GM23338 (cell line): ENCODE measurements at regions not wholly inside any gene's neighbourhood (a gene's known extent, or its start where the extent isn't known, plus 50 kb on each side); places are given as distances from the start of the nearest gene placed in this dataset.

Experiments used
- ATAC-seq: fragments of 200-7000 bp; cut with Tn5 transposase; 3 replicates; pipeline ENCODE4 v1.9.1; 2020
- DNase-seq: peaks from one replicate; pipeline ENCODE4 v3.0.0-alpha.2; 2015; ENCODE audit warnings: low spot score
- H2AFZ ChIP-seq: fragments of 200-600 bp; sonication (generic); 2 replicates; pipeline ENCODE4 v1.8.0; 2016; ENCODE audit warnings: antibody characterized with exemption, mild to moderate bottlenecking, moderate library complexity
- H3F3A ChIP-seq: fragments of 200-600 bp; sonication (generic); replicated peaks from 2 replicates; pipeline ENCODE4 v1.8.0; 2017; ENCODE audit warnings: antibody characterized with exemption, mixed run types, low read depth
- H3K27ac ChIP-seq: fragments of 200-600 bp; sonication (generic); 2 replicates; pipeline ENCODE4 v1.6.1; 2016; ENCODE audit warnings: low read depth
- H3K27me3 ChIP-seq: fragments of 200-600 bp; sonication (generic); 2 replicates; pipeline ENCODE4 v1.8.0; 2016; ENCODE audit warnings: mild to moderate bottlenecking, mixed run types, moderate library complexity; ENCODE audit not compliant: insufficient read depth
- H3K36me3 ChIP-seq: fragments of 200-600 bp; sonication (generic); 2 replicates; pipeline ENCODE4 v1.8.0; 2016; ENCODE audit warnings: mild to moderate bottlenecking; ENCODE audit not compliant: insufficient read depth
- H3K4me1 ChIP-seq: fragments of 200-600 bp; sonication (generic); 2 replicates; pipeline ENCODE4 v1.8.0; 2016; ENCODE audit warnings: mild to moderate bottlenecking, moderate library complexity; ENCODE audit not compliant: insufficient read depth
- H3K4me2 ChIP-seq: fragments of 200-600 bp; sonication (generic); 2 replicates; pipeline ENCODE4 v1.7.1; 2017; ENCODE audit warnings: mixed run types
- H3K4me3 ChIP-seq: fragments of 200-600 bp; sonication (generic); 2 replicates; pipeline ENCODE4 v1.6.1; 2016; ENCODE audit warnings: mixed run types
- H3K79me2 ChIP-seq: fragments of 200-600 bp; sonication (generic); replicated peaks from 2 replicates; pipeline ENCODE4 v1.8.0; 2017; ENCODE audit warnings: mild to moderate bottlenecking; ENCODE audit not compliant: insufficient read depth
- H3K9me2 ChIP-seq: fragments of 200-600 bp; sonication (generic); 2 replicates; pipeline ENCODE4 v1.8.0; 2017; ENCODE audit not compliant: insufficient read depth
- H4K20me1 ChIP-seq: fragments of 200-600 bp; sonication (generic); replicated peaks from 2 replicates; pipeline ENCODE4 v1.8.0; 2017; ENCODE audit warnings: mild to moderate bottlenecking; ENCODE audit not compliant: insufficient read depth
- H3K27ac Mint-ChIP-seq: 2 replicates; pipeline ENCODE4 v1.8.0; 2020; ENCODE audit warnings: inconsistent platforms, mild to moderate bottlenecking, moderate library complexity, mixed read lengths
- H3K27me3 Mint-ChIP-seq: 3 replicates; pipeline ENCODE4 v1.8.0; 2022; ENCODE audit warnings: low read depth, mild to moderate bottlenecking, moderate library complexity, mixed read lengths, inconsistent platforms; ENCODE audit not compliant: insufficient read depth, poor library complexity
- H3K36me3 Mint-ChIP-seq: 3 replicates; pipeline ENCODE4 v1.8.0; 2021; ENCODE audit warnings: low read depth, mild to moderate bottlenecking, inconsistent platforms, moderate library complexity, mixed read lengths
- H3K4me1 Mint-ChIP-seq: 3 replicates; pipeline ENCODE4 v1.8.0; 2020; ENCODE audit warnings: mild to moderate bottlenecking, inconsistent platforms, mixed read lengths
- H3K4me3 Mint-ChIP-seq: 3 replicates; pipeline ENCODE4 v1.8.0; 2021; ENCODE audit warnings: moderate library complexity, mild to moderate bottlenecking, inconsistent platforms, mixed read lengths
- H3K9me3 Mint-ChIP-seq: 3 replicates; pipeline ENCODE4 v1.8.0; 2020; ENCODE audit warnings: moderate library complexity, mild to moderate bottlenecking, inconsistent platforms, mixed read lengths
- CREB1 ChIP-seq: fragments of 250-450 bp; sonication (Bioruptor Pico); IDR thresholded peaks from 2 replicates; pipeline ENCODE4 v1.5.0; 2020; ENCODE audit warnings: low read depth, mild to moderate bottlenecking, moderate library complexity
- EZH2 ChIP-seq: fragments of 200-600 bp; sonication (generic); IDR thresholded peaks from one replicate; pipeline ENCODE4 v1.8.0; 2017; ENCODE audit warnings: antibody characterized with exemption, mild to moderate bottlenecking, low read depth; ENCODE audit not compliant: unreplicated experiment
- EZH2phosphoT487 ChIP-seq: fragments of 200-600 bp; sonication (generic); IDR thresholded peaks from one replicate; pipeline ENCODE4 v1.8.1; 2018; ENCODE audit warnings: antibody characterized with exemption; ENCODE audit not compliant: unreplicated experiment
- JUNB ChIP-seq: IDR thresholded peaks from one replicate; pipeline ENCODE4 v1.6.1; 2016; ENCODE audit warnings: antibody characterized with exemption; ENCODE audit not compliant: unreplicated experiment
- NANOG ChIP-seq: IDR thresholded peaks from 2 replicates; pipeline ENCODE4 v1.6.1; 2016; ENCODE audit warnings: antibody characterized with exemption, borderline replicate concordance
- POLR2AphosphoS5 ChIP-seq: IDR thresholded peaks from 2 replicates; pipeline ENCODE4 v1.6.1; 2016; ENCODE audit warnings: antibody characterized with exemption, low read depth
- STAT1 ChIP-seq: IDR thresholded peaks from one replicate; pipeline ENCODE4 v1.6.1; 2016; ENCODE audit warnings: antibody characterized with exemption; ENCODE audit not compliant: unreplicated experiment
- ZNF114 ChIP-seq: fragments of 250-450 bp; sonication (Bioruptor Pico); IDR thresholded peaks from 2 replicates; pipeline ENCODE4 v1.5.0; 2020; ENCODE audit warnings: mild to moderate bottlenecking, moderate library complexity
- ZNF331 ChIP-seq: fragments of 250-450 bp; sonication (Bioruptor Pico); IDR thresholded peaks from 2 replicates; pipeline ENCODE4 v1.5.0; 2020; ENCODE audit warnings: low read depth, mild to moderate bottlenecking, moderate library complexity
- TF ChIP-seq, protein P1 (sequence below): IDR thresholded peaks from one replicate; pipeline ENCODE4 v1.6.1; 2018; ENCODE audit warnings: antibody characterized with exemption; ENCODE audit not compliant: unreplicated experiment
- TF ChIP-seq, protein P2 (sequence below): fragments of 250-450 bp; sonication (Bioruptor Pico); IDR thresholded peaks from 2 replicates; pipeline ENCODE4 v1.5.0; 2020; ENCODE audit warnings: mild to moderate bottlenecking, moderate library complexity
- TF ChIP-seq, protein P3 (sequence below): IDR thresholded peaks from 2 replicates; pipeline ENCODE4 v1.6.1; 2016; ENCODE audit warnings: antibody characterized with exemption
- TF ChIP-seq, protein P4 (sequence below), 2 experiments: fragments of 200-600 bp in 1 of 2; sonication (generic) in 1 of 2; conservative IDR thresholded peaks; 2 replicates each; pipeline versions ENCODE4 v1.5.1 to v1.6.1; 2016 to 2017; ENCODE audit warnings: antibody characterized with exemption in 2 of 2, low read depth in 2 of 2, mild to moderate bottlenecking in 2 of 2, moderate library complexity in 1 of 2

GRCh38 chr6:121780325-121781321 is 345.2 kb downstream of the GJA1 start:
- no peak for ATAC-seq
- H3K27ac Mint-ChIP-seq, result no peak overlapping the region
- Histone ChIP-seq H3K27me3 (no peaks in the 10 kb centered on the region), H3F3A (no peaks in the 10 kb centered on the region), H2AFZ (no peak overlapping the region; the same call in 1 of the 2 replicates), H3K4me1 (no peaks in the 10 kb centered on the region), H3K36me3 (no peaks in the 10 kb centered on the region), H3K27ac (no peak overlapping the region), H3K4me2 (no peak overlapping the region), H4K20me1 (no peaks in the 10 kb centered on the region), H3K79me2 (no peaks in the 10 kb centered on the region), H3K9me2 (no peaks in the 10 kb centered on the region), H3K4me3 (no peak overlapping the region)
- TF ChIP-seq JUNB, result no peak
- TF ChIP-seq CREB1 (CRISPR knock-in tag), result no peak
- no peak for TF ChIP-seq POLR2AphosphoS5
- TF ChIP-seq ZNF331, result no peak
- TF ChIP-seq, protein P1, sequence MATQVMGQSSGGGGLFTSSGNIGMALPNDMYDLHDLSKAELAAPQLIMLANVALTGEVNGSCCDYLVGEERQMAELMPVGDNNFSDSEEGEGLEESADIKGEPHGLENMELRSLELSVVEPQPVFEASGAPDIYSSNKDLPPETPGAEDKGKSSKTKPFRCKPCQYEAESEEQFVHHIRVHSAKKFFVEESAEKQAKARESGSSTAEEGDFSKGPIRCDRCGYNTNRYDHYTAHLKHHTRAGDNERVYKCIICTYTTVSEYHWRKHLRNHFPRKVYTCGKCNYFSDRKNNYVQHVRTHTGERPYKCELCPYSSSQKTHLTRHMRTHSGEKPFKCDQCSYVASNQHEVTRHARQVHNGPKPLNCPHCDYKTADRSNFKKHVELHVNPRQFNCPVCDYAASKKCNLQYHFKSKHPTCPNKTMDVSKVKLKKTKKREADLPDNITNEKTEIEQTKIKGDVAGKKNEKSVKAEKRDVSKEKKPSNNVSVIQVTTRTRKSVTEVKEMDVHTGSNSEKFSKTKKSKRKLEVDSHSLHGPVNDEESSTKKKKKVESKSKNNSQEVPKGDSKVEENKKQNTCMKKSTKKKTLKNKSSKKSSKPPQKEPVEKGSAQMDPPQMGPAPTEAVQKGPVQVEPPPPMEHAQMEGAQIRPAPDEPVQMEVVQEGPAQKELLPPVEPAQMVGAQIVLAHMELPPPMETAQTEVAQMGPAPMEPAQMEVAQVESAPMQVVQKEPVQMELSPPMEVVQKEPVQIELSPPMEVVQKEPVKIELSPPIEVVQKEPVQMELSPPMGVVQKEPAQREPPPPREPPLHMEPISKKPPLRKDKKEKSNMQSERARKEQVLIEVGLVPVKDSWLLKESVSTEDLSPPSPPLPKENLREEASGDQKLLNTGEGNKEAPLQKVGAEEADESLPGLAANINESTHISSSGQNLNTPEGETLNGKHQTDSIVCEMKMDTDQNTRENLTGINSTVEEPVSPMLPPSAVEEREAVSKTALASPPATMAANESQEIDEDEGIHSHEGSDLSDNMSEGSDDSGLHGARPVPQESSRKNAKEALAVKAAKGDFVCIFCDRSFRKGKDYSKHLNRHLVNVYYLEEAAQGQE, result no peak
- TF ChIP-seq ZNF114 (CRISPR knock-in tag), result no peak
- TF ChIP-seq, protein P2, sequence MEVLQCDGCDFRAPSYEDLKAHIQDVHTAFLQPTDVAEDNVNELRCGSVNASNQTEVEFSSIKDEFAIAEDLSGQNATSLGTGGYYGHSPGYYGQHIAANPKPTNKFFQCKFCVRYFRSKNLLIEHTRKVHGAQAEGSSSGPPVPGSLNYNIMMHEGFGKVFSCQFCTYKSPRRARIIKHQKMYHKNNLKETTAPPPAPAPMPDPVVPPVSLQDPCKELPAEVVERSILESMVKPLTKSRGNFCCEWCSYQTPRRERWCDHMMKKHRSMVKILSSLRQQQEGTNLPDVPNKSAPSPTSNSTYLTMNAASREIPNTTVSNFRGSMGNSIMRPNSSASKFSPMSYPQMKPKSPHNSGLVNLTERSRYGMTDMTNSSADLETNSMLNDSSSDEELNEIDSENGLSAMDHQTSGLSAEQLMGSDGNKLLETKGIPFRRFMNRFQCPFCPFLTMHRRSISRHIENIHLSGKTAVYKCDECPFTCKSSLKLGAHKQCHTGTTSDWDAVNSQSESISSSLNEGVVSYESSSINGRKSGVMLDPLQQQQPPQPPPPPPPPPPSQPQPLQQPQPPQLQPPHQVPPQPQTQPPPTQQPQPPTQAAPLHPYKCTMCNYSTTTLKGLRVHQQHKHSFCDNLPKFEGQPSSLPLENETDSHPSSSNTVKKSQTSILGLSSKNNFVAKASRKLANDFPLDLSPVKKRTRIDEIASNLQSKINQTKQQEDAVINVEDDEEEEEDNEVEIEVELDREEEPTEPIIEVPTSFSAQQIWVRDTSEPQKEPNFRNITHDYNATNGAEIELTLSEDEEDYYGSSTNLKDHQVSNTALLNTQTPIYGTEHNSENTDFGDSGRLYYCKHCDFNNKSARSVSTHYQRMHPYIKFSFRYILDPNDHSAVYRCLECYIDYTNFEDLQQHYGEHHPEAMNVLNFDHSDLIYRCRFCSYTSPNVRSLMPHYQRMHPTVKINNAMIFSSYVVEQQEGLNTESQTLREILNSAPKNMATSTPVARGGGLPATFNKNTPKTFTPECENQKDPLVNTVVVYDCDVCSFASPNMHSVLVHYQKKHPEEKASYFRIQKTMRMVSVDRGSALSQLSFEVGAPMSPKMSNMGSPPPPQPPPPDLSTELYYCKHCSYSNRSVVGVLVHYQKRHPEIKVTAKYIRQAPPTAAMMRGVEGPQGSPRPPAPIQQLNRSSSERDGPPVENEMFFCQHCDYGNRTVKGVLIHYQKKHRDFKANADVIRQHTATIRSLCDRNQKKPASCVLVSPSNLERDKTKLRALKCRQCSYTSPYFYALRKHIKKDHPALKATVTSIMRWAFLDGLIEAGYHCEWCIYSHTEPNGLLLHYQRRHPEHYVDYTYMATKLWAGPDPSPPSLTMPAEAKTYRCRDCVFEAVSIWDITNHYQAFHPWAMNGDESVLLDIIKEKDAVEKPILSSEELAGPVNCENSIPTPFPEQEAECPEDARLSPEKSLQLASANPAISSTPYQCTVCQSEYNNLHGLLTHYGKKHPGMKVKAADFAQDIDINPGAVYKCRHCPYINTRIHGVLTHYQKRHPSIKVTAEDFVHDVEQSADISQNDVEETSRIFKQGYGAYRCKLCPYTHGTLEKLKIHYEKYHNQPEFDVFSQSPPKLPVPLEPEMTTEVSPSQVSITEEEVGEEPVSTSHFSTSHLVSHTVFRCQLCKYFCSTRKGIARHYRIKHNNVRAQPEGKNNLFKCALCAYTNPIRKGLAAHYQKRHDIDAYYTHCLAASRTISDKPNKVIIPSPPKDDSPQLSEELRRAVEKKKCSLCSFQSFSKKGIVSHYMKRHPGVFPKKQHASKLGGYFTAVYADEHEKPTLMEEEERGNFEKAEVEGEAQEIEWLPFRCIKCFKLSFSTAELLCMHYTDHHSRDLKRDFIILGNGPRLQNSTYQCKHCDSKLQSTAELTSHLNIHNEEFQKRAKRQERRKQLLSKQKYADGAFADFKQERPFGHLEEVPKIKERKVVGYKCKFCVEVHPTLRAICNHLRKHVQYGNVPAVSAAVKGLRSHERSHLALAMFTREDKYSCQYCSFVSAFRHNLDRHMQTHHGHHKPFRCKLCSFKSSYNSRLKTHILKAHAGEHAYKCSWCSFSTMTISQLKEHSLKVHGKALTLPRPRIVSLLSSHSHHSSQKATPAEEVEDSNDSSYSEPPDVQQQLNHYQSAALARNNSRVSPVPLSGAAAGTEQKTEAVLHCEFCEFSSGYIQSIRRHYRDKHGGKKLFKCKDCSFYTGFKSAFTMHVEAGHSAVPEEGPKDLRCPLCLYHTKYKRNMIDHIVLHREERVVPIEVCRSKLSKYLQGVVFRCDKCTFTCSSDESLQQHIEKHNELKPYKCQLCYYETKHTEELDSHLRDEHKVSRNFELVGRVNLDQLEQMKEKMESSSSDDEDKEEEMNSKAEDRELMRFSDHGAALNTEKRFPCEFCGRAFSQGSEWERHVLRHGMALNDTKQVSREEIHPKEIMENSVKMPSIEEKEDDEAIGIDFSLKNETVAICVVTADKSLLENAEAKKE (CRISPR knock-in tag), result no peak
- TF ChIP-seq EZH2, result no peak
- TF ChIP-seq, protein P3, sequence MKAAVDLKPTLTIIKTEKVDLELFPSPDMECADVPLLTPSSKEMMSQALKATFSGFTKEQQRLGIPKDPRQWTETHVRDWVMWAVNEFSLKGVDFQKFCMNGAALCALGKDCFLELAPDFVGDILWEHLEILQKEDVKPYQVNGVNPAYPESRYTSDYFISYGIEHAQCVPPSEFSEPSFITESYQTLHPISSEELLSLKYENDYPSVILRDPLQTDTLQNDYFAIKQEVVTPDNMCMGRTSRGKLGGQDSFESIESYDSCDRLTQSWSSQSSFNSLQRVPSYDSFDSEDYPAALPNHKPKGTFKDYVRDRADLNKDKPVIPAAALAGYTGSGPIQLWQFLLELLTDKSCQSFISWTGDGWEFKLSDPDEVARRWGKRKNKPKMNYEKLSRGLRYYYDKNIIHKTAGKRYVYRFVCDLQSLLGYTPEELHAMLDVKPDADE, result no peak
- no peak for TF ChIP-seq EZH2phosphoT487
- TF ChIP-seq, protein P4, sequence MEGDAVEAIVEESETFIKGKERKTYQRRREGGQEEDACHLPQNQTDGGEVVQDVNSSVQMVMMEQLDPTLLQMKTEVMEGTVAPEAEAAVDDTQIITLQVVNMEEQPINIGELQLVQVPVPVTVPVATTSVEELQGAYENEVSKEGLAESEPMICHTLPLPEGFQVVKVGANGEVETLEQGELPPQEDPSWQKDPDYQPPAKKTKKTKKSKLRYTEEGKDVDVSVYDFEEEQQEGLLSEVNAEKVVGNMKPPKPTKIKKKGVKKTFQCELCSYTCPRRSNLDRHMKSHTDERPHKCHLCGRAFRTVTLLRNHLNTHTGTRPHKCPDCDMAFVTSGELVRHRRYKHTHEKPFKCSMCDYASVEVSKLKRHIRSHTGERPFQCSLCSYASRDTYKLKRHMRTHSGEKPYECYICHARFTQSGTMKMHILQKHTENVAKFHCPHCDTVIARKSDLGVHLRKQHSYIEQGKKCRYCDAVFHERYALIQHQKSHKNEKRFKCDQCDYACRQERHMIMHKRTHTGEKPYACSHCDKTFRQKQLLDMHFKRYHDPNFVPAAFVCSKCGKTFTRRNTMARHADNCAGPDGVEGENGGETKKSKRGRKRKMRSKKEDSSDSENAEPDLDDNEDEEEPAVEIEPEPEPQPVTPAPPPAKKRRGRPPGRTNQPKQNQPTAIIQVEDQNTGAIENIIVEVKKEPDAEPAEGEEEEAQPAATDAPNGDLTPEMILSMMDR (conservative IDR thresholded peaks at IDR 0.05; ENCODE audit: low read depth in 2 of 2), result no peak
- TF ChIP-seq STAT1, result no peak
- no peak for TF ChIP-seq NANOG
- no peaks in the 10 kb centered on the region for H3K36me3 Mint-ChIP-seq
- peaks cover 3% of the 10 kb centered on the region for H3K27me3 Mint-ChIP-seq
- peaks cover 2% of the 10 kb centered on the region; the same call in 2 of the 3 replicates for H3K4me1 Mint-ChIP-seq
- no peak for DNase-seq
- H3K4me3 Mint-ChIP-seq, result no peak overlapping the region
- H3K9me3 Mint-ChIP-seq, result no peaks in the 10 kb centered on the region; the same call in 1 of the 3 replicates
